HFFc6 (cell line): ENCODE measurements at regions not wholly inside any gene's neighbourhood (a gene's known extent, or its start where the extent isn't known, plus 50 kb on each side); places are given as distances from the start of the nearest gene placed in this dataset.
"Not testable (repeated sequence)": the region's sequence is repeated elsewhere in the genome, so short reads cannot be mapped to it uniquely, and the experiment has no call there.

Experiments
- DNase-seq: peaks from one replicate; pipeline ENCODE4 v3.0.0-alpha.2; 2018
- H3K27ac Mint-ChIP-seq: 2 replicates; pipeline ENCODE4 v1.8.0; 2020; ENCODE audit warnings: mild to moderate bottlenecking, mixed read lengths
- H3K27me3 Mint-ChIP-seq: 2 replicates; pipeline ENCODE4 v1.8.0; 2021; ENCODE audit warnings: mild to moderate bottlenecking, moderate library complexity, mixed read lengths; ENCODE audit not compliant: insufficient read depth
- H3K36me3 Mint-ChIP-seq: 2 replicates; pipeline ENCODE4 v1.8.0; 2021; ENCODE audit warnings: low read depth, mixed read lengths
- H3K4me1 Mint-ChIP-seq: 2 replicates; pipeline ENCODE4 v1.8.0; 2020; ENCODE audit warnings: low read depth, mixed read lengths
- H3K4me3 Mint-ChIP-seq: 2 replicates; pipeline ENCODE4 v1.8.0; 2020; ENCODE audit warnings: mild to moderate bottlenecking, moderate library complexity, mixed read lengths
- H3K9me3 Mint-ChIP-seq: 2 replicates; pipeline ENCODE4 v1.8.0; 2020; ENCODE audit warnings: mild to moderate bottlenecking, mixed read lengths
- CTCF ChIP-seq: fragments of 200-600 bp; sonication (generic); IDR thresholded peaks from 2 replicates; pipeline ENCODE4 v1.5.0; 2021; ENCODE audit warnings: antibody characterized with exemption, mild to moderate bottlenecking

GRCh38 chr2:31778153-31778552, 197.4 kb upstream of the SRD5A2 start:
- H3K4me3 Mint-ChIP-seq: no peak overlapping the region
- H3K27ac Mint-ChIP-seq: no peak overlapping the region
- H3K27me3 Mint-ChIP-seq: no peaks in the 10 kb centered on the region; the same call in 1 of the 2 replicates
- DNase-seq: no peak
- no peaks in the 10 kb centered on the region for H3K36me3 Mint-ChIP-seq
- H3K4me1 Mint-ChIP-seq: no peaks in the 10 kb centered on the region
- peaks cover 4% of the 10 kb centered on the region; the same call in 1 of the 2 replicates for H3K9me3 Mint-ChIP-seq
- no peak for TF ChIP-seq CTCF

GRCh38 chr2:31770741-31771140, 190.0 kb upstream of the SRD5A2 start:
- Mint-ChIP-seq H3K27ac (no peak overlapping the region), H3K4me1 (no peaks in the 10 kb centered on the region), H3K36me3 (no peaks in the 10 kb centered on the region), H3K27me3 (peaks cover 5% of the 10 kb centered on the region), H3K9me3 (no peaks in the 10 kb centered on the region), H3K4me3 (no peak overlapping the region)
- no peak for TF ChIP-seq CTCF
- no peak for DNase-seq

- Mint-ChIP-seq H3K9me3 (no peaks in the 10 kb centered on the region), H3K4me1 (peaks cover 6% of the 10 kb centered on the region; the same call in 1 of the 2 replicates), H3K27ac (no peak overlapping the region), H3K4me3 (no peak overlapping the region), H3K36me3 (no peaks in the 10 kb centered on the region), H3K27me3 (peaks cover 5% of the 10 kb centered on the region)
- no peak for TF ChIP-seq CTCF
- no peak for DNase-seq
Measured at GRCh38 chr2:31765078-31765945, 184.6 kb upstream of the SRD5A2 start.

- no peak overlapping the region for H3K27ac Mint-ChIP-seq
- no peak overlapping the region for H3K4me3 Mint-ChIP-seq
- H3K27me3 Mint-ChIP-seq: peaks cover 5% of the 10 kb centered on the region
- no peaks in the 10 kb centered on the region for H3K36me3 Mint-ChIP-seq
- H3K4me1 Mint-ChIP-seq: peaks cover 6% of the 10 kb centered on the region; the same call in 1 of the 2 replicates
- TF ChIP-seq CTCF: no peak
- H3K9me3 Mint-ChIP-seq: no peaks in the 10 kb centered on the region
- peak; percentile 43 for DNase-seq
Measured at GRCh38 chr2:31764169-31764568, 183.4 kb upstream of the SRD5A2 start.

- Mint-ChIP-seq H3K4me3 (no peak overlapping the region), H3K4me1 (peaks cover 6% of the 10 kb centered on the region; the same call in 1 of the 2 replicates), H3K9me3 (no peaks in the 10 kb centered on the region), H3K27me3 (peaks cover 5% of the 10 kb centered on the region), H3K27ac (no peak overlapping the region), H3K36me3 (no peaks in the 10 kb centered on the region)
- no peak for TF ChIP-seq CTCF
- DNase-seq: no peak
Measured at GRCh38 chr2:31762085-31762484, 181.3 kb upstream of the SRD5A2 start.

GRCh38 chr2:31757351-31757750, 176.6 kb upstream of the SRD5A2 start:
- not testable (repeated sequence) for H3K27ac Mint-ChIP-seq, H3K4me3 Mint-ChIP-seq, H3K36me3 Mint-ChIP-seq, DNase-seq, H3K4me1 Mint-ChIP-seq, H3K27me3 Mint-ChIP-seq
- peaks cover 13% of the 10 kb centered on the region for H3K9me3 Mint-ChIP-seq

GRCh38 chr2:31748746-31749145, 168.0 kb upstream of the SRD5A2 start:
- not testable (repeated sequence) for H3K27ac Mint-ChIP-seq, H3K36me3 Mint-ChIP-seq, H3K4me1 Mint-ChIP-seq, DNase-seq, H3K4me3 Mint-ChIP-seq, H3K27me3 Mint-ChIP-seq
- H3K9me3 Mint-ChIP-seq: peaks cover 21% of the 10 kb centered on the region
